Stimulated activated CD8-positive, alpha-beta memory T cell treated with anti-CD3 and anti-CD28 coated beads, Interleukin-12 subunit alpha, Interleukin-12 subunit beta, amount 100 ng/mL, for 24 hours (primary cell): ENCODE measurements at regions not wholly inside any gene's neighbourhood (a gene's known extent, or its start where the extent isn't known, plus 50 kb on each side); places are given as distances from the start of the nearest gene placed in this dataset.
"Not testable (repeated sequence)": the region's sequence is repeated elsewhere in the genome, so short reads cannot be mapped to it uniquely, and the experiment has no call there.

ENCODE experiments used
- DNase-seq: peaks from one replicate; pipeline ENCODE4 v3.0.0-alpha.2; 2020; ENCODE audit errors: extremely low read depth

DNA sequence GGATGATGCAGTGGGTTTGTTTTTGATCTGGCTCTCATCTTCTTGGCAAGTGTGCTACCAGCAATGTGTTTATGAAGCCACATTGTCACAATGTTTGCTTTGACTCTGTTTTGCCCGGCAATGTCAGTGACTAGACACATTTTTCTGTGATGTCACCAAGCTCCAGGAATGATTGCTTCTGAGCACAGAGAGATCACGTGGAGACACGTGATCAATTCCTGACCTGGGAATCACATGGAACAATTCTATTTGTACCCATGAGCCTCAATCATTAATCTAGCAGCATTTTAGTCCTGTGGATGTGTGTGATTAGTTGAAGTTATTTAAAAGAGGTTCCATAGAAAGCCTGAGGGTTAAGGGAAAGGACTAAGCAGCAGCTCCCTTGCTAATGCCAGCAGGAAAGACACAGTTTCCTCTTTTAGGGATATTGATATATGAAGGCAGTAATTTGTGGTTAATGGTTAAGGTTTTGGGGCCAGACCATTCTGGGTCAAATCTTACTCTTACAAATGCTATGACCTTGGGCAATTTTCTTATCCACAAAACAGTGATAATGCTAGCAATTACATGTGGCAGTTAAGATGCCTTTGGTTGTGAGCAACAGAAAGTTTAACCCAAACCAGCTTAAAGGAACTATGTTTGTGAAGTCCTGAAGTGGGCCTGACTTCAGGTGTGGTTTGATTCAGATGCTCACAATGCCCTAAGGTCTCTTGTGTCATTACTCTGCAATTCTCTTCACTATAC, 59.0 kb downstream of the FASLG start:
- DNase-seq, result no peak

DNA sequence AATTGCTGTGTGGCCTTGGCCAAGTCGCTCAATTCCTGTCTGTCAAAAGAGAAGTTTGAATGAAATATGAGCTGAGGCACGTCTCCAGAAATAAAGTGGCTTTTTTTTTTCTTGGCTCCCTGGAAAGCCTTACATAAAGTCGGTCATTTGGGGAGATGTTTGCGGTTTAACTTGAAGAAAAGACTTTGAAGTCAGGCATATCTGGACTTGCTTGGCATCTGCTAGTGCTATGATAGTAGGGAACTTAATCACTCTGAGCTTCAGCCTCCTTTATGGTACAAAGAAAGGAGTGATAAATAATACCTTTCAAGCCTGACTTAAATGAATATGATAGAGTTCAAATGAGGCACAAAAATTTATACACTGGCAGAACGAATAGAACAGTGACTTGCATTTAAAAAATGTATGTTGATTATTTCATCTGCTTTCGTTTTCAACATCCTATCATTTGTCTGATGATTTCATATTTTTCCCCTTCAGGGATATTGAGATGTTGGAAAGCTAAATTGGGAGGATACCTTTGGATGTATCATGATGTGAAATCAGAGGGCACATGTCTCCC, 60.2 kb downstream of the FASLG start:
- no peak for DNase-seq

DNA sequence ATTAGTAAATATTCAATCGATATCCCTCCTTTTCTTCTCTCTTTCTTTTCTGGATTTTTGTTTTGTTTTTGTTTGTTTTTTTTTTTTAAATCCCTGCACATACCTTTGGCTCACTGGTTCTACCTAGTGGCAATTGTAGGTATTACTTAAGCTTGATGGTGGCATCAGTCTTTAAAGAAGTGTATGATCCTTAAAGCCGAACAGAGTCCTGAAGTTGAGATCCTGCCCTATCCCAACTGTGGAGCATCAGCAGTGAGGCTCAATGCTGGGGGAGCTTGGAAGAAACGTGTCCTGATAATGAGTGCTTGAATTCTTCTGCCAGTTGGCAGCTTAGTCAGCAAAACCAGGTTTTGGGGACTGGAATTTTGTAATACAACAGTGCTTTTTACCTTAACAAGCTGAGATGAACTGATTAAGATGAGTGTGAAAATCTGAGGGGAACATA, 60.8 kb downstream of the FASLG start:
- DNase-seq, result no peak

DNA sequence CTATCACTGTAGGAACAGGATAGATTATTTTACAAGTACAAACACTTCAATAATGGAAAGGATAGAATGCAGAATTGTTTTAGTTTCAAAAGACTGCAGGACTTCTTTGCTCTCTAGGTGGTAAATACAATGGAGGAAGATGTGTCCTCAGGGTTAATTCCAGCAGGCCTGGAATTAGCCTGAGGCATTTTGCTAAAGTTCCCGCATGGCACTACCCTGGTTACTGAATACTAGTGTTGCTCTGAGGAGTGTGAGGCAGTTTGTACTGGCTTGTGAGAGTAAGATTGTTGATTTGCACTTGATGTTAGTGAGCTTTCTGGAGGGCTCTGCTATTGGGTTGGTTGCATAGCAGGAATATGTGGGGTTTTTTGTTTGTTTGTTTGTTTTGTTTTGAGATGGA, 61.4 kb downstream of the FASLG start:
- DNase-seq, result no peak

DNA sequence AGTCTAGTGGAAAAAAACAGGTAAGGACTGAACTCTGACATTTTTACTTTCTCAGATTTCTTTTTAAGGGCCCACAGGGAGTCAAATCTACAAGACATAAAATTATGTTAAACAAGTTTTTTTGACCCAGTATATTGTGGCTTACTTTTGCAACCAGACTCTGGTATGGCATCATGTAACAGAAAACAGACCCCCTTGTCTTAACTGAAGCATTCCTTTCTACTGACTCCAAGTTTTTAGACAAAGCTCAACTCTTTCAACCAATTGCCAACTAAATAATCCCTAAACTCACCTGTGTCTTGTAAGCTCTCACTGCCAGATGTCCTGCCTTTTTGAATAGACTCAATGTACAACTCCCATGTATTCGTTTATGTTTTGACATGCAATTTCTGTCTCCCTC, 64.3 kb downstream of the FASLG start:
- no peak for DNase-seq

DNA sequence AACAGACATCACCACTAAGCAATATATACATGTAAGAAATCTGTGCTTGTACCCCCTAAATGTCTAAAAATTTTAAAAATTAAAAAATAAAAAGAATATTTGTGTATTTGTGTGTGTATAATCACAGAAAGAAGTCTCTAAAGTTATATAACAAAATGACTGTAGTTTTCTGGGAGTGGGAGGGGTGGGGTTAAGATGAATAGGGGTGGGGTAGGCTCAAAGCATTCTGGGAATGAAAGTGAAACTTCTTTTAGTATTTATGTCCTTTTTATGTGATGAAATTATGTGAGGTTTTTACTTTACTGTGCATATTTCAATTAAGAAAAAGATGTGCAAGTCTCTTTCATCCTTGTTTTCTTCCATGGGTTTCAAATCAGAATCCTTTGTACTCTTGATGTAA, 65.3 kb downstream of the FASLG start:
- no peak for DNase-seq

DNA sequence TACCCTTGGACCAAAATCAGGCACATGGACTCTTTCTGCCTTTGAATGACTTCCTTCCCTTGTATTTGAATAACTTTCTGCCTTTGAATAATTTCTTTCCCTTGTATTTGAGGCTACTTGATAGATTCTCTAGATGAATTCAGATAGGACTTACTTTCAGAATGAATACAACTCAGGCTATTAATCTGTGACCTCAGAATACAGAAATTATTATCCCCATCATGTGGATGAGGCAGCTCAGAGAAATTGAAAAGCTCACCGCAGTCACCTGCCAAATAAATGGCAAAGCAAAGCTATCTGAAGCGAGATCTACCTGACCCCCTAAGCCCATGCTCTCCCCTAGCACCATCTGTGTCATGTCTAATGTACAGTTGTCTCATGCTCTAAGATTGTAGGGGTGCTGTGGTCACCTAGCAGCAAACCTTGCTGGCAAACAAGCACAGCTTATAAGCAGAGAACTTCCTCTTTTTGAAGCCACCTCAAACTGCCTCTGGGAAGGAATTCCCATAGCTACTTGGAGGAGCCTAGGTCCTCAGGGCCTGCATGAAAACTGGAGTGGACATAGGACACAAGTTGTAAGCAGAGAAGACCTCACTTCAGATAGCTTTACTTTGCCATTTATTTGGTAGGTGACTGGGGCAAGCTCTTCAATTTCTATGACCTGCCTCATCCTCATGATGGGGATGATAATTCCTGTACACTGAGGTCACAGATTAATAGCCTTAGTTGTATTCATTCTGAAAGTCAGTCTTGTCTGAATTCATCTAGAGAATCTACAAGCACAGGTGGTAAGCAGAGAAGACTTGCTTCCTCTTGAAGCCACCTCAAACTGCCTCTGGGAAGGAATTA, 66.1 kb downstream of the FASLG start:
- DNase-seq, result no peak

DNA sequence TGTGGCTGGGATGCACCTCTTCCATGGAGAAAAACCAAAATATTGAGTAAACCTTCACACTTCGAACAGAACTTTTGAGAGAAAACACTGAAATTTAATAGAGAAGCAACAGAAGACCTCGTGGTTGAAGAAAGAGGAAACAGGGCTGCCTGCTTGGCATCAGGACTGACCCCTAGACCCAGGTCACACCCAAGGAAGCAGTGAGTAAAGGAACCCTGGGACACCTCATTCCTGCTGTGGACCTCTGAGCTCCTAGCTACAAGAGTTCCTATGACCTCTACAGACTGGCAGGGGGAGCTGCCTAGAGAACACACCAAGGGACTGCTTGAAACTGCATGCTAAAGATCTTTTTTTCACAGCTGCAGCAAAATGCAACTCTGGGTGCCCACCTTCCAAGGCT, 67.8 kb downstream of the FASLG start:
- no peak for DNase-seq

DNA sequence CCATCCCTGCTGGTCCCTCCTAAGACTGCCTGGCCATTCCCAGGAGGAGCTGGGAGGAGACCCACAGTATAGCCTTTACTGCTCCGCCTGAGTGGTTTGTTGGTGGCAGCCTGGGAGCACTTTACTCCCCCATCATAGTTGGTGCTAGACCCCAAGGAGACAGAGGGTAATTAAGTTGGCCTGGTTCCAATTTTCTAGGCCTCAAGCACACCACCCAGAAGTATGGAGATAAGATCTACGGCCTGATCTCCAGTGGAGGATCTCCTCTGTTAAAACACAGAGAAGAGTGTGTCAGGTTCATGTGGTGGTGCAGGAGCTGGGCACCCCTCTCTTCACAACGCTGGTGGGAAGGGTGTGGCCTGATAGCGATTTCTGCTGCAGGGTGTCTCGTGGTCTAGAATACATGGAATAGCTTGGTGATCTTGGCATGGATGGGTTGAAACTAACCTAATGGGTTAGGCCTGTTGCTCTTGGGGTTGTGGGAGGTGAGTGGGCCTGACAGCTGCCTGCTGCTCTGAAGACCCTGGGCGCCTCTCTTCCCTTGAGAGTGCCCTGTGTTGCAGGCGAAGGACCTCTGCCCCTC, 68.5 kb downstream of the FASLG start:
- no peak for DNase-seq

DNA sequence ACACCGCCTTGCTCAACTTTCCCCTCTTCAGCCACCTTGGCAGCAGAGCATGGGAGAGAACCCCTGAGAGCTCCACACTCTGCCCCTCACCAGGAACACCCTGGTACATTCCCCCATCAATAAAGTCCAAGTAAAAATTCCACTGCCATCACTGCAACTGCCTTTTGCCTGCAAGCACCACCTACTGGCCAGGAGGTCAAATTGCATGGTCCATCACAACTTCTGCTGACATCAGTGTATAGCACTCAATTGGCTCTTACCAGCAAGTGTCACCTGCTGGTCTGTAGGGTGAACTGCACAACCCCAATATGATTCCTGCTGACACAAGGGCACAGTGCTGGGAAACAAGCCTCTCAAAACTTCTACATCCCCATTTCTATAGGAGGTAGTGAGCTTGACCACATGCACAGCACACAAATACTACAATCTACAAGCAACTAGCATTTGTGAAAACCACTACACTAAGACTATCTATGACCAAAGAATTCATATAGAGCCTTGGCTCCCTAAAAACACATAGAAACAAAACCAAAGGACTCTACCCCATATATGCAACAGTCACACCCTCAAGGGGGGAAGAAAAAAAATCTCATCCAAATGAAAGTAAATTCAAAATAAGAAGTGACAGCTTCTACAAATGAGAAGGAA, 69.2 kb downstream of the FASLG start:
- no peak for DNase-seq

DNA sequence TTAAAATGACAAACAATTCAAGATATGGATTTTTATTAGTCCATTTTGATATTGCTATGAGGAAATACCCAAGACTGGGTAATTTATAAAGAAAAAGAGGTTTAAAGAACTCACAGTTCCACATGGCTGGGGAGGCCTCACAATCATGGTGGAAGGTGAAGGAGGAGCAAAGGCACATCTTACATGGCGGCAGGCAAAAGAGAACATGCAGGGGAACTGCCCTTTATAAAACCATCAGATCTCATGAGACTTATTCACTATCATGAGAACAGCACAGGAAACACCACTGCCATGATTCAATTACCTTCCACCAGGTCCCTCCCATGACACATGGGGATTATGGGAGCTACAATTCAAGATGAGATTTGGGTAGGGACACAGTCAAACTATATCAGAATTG, 69.8 kb downstream of the FASLG start:
- DNase-seq, result not testable (repeated sequence)

DNA sequence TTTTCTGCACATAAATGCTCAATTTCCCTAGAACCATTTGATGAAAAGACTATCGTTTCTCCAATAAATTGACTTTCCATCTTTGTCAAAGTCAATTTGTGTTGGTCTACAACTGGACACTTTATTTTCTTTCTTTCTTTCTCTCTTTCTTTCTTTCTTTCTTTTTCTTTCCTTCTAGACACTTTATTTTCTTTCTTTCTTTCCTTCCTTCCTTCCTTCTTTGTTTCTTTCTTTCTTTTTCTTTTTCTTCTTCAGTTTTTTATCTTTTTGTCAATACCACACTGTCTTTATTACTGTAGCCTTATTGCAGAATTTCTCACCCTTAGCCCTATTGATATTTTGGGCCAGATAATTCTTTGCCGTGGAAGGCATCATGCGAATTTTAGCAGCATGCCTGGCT, 73.5 kb downstream of the FASLG start:
- DNase-seq, result no peak

DNA sequence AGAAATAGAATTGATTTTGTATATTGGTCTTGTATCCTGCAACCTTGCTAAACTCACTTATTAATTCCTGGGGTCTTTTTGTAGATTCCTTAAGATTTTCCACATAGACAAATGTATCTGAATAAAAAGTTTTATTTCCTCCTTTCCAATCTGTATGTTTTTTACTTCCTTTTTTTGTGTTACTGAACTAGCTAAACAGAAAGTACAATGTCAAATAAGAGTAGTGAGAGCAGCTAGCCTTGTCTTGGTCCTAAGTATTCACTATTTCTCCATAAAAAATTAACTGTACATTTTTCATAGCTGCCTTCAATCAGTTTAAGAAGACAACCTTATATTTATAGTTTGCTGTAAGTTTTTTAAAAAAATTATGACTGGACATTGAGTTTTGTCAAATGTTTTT, 74.9 kb downstream of the FASLG start:
- no peak for DNase-seq

DNA sequence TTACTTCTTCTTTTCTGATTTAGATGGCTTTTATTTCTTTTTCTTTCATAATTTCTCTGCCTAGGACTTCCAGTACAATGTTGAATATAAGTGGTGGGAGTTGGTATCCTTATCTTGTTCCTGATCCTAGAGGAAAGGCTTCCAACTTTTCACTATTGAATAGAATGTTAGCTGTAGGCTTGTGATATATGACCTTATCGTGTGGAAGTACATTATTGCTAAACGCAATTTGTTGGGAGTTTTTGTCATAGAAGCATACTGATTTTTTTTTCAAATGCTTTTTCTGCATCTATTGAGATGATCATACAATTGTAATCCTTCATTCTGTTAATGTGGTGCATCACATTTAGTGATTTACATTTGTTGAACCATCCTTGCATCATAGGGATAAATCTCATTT, 79.5 kb downstream of the FASLG start:
- DNase-seq, result no peak

DNA sequence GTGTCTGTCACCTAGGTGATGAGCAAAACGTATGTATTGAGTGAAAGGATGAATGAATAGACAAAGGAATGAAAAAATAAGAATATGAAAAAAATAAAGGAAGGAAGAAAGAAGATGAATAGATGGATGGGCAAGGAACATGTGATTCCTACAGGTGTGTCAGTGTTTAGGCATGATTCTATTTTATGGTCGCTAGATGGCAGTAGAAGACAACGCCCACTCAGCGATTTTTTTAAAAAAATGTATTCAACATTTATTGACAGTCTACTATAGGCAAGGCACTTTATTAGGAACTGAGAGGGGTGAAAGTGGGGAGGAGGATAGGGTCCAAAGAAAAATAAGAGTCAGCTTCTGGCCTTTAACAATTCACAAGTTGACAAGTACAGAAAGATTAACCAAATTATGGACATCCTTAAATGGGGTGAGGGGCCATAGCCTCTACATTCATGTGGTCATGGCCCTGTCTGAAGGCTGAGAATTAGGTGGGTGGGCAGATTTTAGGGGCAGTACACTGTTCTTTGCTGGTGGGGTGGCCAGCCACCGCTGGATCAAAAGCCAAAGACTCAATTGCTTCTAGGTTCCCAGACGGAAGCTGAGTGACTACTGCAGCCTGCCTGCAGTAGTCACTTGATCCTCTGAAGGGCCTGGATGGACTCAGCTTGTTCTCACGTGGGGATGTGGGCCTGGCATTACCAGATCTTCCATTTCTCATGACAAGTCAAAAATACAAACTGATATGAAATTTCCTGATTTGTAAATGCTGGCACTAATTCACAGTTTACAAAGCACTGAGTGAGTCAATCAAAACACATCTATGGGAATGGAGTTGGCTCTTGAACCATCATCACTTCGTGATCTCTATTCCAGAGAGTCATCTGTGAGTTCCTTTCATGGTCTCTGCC, 83.9 kb downstream of the FASLG start:
- no peak for DNase-seq

DNA sequence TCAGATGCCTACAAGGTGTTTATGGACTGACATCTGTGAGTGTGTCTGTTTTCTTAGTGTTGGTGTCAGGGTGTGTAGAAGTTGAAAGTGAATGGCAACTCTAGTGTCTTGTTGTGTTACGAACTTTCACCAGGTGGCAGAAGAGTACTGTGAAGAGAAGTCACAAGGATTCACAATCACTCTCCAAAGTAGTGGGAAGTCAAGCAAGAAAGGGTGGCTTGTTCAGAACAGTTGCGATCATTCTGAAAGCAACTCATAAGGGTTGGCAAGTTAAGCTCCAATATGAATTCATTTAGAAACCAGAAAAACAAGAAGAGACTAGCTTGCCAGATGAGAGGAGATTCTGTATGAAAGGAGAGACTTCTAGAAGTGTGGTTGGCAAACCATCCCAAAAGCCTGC, 86.1 kb downstream of the FASLG start:
- no peak for DNase-seq

DNA sequence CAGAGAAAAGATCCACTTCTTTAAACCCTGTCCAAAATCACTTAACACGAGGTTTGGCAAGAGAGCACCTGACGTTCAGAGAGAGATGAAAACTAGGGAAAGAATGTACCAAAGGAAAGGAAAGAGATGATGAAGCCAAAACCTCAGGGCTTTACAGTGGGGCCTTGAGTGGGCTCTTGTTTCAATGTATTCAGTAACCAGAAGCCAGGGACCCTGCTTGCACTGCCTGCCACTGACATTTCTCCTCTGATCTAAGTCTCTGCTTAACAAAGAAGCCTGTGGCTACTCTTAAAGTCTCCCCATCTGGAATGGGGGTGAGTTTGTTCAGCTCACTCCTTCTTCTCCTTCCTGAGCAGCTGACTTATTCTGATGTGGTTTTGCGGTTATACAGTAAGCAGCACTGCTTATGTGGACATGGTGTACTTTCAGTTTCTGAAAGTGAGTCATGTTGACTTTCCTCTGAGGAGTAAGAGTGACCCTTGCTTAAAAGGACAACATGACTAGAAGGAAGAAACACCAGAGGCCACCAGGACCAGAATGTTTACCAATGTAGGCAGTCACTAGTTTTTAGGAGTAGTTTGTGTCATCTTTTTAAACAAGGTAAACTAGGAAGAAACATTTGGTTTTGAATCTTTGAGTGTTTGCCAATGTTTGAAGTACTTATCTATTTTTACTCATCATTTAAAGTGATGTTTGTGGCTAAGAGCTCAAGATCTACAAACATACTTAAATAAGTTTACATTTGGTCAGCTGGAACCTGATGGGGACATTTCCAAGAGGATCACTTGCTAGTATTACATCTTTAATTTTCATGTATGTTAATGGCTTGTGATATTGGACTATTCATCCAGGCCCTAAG, 87.4 kb downstream of the FASLG start:
- DNase-seq, result no peak

DNA sequence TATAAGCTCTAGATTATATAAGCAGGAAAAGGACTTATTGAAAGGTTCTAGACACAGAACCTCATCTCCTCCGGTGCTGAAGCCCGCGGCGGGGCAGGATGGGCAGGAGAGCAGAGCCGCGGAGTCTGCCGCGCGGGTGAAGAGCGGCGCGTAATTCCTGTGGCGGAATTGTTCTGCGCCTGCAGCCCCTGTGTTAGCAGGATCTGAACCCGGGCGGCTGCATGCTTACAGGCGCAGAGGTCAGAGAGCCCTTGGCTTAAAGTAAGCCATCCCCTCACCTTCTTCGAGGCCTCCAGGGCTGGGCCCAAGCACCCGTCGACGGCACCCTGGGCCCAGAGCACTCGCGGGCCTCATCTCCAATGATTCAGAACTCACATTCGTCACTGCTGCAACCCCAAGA, 89.3 kb downstream of the FASLG start:
- no peak for DNase-seq

DNA sequence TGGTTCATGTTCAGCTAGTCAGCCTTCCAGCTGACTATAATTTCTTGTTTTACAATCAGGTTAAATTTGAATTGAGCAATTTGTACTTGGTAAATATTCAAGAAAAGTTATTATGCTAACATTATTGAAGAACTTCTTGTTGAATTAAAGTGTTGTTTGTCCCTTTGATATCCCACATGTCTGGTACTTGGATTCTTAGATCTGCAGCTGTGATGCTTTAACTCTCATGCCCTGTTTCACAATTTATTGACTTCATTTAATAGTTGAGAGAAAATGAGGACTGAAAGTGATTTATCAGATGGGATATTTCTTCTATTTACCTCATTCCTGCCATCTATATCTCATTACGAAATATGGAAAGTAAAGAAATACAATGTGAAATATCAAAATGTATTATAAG, 92.8 kb downstream of the FASLG start:
- DNase-seq, result no peak

DNA sequence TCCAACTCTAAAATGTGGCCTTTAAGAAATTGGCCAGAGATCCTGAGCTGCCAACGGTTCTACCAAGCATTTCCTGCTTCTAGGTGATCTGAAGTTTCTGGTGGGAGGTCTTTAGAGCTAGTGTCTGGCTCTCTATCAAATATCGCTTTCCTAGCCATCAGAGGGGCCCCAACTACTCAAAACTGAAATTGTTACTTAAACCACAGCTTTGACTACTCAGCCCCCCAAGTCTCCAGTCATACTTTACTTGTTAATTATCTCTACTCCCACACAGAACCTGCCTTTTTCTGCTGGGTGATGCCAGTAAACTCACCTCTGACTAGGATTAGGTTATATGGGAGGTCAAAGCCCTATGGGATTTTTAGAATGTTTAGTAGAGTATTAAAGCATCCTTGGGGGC, 95.1 kb downstream of the FASLG start:
- DNase-seq, result no peak
